Activated naive CD4-positive, alpha-beta T cell treated with anti-CD3 and anti-CD28 coated beads, Interleukin-2, amount 50 U/mL, for 16 hours (primary cell): ENCODE measurements at regions not wholly inside any gene's neighbourhood (a gene's known extent, or its start where the extent isn't known, plus 50 kb on each side); places are given as distances from the start of the nearest gene placed in this dataset.

Experiments used
- DNase-seq: peaks from one replicate; pipeline ENCODE4 v3.0.0-alpha.2; 2020

GRCh38 chr13:106996867-106997618, 429.1 kb upstream of the ARGLU1 start:
- DNase-seq: no peak

DNA sequence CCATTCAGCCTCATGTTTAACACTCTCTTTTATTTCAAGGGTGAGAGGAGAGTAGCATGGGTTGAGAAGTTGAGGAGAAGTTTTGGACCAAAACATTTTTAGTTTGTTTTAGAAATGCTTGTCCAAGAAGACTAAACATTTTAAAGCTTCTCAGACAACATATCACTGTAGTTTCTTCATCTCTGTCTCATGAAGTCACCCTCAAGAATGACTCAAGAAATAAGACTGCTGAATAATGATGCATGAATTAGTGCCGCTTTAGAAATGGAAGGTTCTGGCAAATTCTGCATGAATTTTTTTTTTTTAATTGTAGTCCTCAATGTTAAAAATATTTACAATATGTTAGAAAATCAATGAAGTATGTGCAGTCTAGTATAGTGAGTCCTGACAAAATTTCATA, 422.7 kb upstream of the ARGLU1 start:
- DNase-seq: no peak

DNA sequence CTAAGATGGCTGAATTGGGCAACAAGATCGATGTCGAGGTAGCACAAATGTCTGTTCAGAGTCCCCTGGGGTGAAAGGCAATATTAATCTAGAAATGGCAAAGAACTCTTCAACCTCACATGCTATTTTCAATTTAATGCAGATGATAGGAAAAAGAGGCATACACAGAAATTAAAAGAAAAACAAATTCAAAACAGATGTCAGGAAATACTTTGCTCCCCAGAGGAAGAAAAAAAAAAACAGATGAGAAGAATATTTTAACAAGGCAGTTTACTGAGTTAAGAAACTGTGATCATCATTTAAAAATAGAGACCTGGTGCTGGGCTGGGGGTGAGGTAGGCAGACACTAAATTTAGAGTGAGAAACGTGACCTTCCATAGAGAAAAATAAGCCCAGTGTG, 421.9 kb upstream of the ARGLU1 start:
- DNase-seq: no peak

GRCh38 chr13:106987427-106987785, 419.5 kb upstream of the ARGLU1 start:
- no peak for DNase-seq

DNA sequence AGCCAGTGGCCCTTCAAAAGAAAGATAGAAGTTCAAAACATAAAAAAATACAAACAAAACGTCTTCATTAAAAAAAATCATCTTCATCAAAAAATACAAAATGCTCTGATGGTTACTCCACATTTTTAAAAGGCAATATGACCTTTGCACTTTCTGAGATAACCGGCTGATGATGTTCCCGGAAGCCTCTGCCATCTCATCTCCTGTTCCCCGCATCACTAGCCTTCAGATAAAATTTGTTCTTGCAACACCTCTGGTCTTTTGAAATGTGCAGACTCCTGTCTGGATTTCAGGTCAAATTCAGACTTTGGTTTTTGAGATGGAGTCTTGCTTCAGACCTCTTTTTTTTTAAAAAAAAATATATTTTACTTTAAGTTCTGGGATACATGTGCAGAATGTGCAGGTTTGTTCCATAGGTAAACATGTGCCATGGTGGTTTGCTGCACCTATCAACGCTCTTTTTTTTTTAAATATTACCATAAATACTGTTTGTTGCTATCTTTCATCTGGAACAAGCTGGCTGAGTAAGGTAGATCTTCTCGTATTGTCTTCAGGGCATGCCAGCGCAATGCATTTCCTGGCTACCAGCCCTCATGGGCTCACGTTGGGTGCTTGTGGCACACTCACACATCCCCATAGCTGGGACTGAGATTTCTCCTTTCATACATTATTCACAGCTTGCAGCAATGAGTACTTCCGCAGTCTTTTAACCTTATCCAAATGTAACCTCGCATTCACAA, 418.9 kb upstream of the ARGLU1 start:
- DNase-seq: no peak

- no peak for DNase-seq
Measured at GRCh38 chr13:106986033-106986484, 418.1 kb upstream of the ARGLU1 start.

GRCh38 chr13:106985481-106985880, 417.5 kb upstream of the ARGLU1 start:
- no peak for DNase-seq

DNA sequence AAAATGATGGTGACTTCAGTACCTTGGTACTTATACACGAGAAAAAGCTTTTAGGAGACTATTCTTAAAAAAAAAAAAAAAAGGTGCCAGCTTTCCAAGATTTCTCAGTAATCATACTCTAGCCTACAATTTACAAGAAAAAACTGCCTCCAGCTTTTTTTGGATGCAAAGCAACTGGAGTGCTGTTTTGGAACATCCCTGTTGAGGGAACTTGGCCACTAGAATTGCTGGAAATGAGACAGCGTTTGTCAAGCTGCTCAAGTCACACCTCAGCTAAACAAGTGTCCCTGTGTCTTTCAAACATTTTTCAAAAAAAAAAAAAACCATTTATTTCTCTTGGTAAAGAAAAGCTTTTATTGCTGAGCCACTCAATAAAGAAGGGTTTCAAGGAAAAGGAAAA, 413.1 kb upstream of the ARGLU1 start:
- no peak for DNase-seq

GRCh38 chr13:106967391-106967790, 399.5 kb upstream of the ARGLU1 start:
- no peak for DNase-seq

DNA sequence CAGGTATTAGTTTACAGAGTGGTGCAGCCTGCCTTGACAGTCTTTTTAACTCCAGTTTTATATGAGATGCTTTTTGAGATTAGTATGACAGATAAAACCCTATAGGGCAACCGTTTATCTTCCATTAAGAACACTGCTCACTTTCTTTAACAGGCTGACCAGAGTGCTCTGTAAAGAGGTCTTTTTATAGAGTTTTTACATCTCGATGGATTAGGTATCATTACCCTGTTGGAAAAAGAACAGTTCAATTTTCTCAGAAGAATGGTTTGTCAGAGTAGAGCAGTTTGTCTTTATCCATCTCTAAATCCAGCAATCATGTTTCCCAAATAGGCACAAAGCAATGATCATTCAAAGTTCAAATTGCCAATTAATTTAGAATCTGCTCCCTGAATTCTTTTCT, 395.2 kb upstream of the ARGLU1 start:
- DNase-seq: no peak

- no peak for DNase-seq
Measured at GRCh38 chr13:106961651-106962050, 393.7 kb upstream of the ARGLU1 start.

DNA sequence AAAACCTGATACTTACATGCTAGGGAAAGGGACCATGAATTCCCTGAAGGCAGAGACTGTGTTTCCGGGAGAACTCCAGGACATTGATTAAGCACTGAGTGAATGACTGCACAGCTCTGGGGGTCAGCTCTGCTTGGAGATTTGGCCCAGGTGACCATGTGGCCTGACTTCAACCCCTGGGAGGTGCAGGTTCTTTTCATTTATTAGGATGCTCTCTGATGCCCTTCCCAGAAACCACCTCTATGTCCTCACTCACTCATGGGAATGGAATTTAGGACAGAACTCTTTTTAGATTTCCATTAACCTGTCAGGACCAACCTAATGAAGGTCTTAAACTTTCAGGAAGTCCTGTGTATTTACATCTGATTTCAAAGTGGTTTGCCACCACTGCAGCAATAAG, 393.3 kb upstream of the ARGLU1 start:
- DNase-seq: no peak

GRCh38 chr13:106958621-106959048, 390.7 kb upstream of the ARGLU1 start:
- no peak for DNase-seq

DNA sequence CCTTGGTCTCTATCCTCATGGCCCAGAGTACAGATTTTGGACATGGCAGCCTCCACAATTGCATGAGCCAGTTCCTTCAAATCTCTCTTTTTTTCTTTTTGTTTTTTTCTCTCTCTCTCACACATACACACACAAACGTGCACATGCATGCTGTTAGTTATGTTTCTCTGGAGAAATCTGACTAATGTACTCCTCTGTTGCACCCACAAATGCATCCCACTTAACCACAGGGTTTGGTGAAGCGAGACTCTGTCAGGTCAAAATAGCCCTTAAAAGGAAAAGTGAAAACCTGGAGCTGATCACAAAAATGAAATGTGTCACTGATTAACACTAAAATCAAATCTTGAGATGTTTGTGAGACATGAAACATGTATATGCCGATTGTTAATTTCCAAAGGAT, 374.6 kb upstream of the ARGLU1 start:
- no peak for DNase-seq

DNA sequence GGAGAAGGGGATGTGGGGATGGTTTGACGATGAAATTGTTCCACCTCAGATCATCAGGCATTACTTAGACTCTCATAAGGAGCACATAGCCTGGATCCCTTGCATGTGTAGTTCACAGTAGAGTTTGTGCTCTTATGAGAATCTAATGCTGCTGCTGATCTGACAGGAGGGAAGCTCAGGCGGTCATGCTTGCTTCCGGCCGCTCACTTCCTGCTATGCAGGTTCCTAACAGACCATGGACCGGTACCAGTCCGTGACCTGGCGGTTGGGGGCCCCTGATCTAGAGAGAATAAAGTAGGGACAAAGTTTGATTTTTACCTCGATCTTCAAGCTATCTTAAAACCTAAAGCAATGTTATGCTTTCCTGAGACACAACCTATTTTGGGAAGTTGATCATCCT, 373.8 kb upstream of the ARGLU1 start:
- no peak for DNase-seq

DNA sequence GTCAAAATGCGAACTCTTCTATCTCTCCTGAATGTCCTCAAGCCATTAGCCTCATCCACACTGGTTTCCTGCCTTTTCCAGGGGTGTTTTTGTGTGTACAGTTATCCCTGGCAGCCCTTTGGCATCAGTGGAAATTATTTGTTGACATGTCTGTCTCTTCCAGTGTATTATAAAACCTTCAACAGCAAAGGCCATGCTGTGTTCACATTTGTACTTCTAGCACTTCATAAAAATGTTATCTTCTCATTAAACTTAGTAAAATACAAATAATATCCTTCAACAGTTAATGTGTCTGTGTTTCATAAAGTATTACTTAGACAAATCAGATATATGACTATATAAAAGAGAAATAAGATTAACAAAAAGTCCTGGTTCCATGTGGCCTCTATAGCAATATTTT, 359.5 kb upstream of the ARGLU1 start:
- no peak for DNase-seq

DNA sequence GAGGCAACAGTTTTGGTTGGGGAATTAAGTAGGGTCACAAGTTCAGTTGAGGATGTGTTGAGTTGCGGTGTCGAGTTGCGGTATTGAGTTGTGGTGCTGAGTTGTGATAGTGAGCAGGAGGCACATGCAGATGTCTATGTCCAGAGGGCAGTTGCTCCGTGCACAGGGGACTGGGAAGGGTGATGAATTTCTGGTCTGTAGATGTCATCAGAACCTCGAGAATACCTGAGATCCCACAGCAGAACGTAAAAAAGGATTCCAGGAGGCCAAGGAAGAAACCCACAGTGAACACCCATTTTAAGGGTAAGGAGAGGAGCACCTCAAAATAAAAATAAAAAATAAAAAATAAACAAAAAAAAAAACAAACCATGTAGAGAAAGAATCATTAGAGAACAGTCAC, 354.4 kb upstream of the ARGLU1 start:
- DNase-seq: no peak

DNA sequence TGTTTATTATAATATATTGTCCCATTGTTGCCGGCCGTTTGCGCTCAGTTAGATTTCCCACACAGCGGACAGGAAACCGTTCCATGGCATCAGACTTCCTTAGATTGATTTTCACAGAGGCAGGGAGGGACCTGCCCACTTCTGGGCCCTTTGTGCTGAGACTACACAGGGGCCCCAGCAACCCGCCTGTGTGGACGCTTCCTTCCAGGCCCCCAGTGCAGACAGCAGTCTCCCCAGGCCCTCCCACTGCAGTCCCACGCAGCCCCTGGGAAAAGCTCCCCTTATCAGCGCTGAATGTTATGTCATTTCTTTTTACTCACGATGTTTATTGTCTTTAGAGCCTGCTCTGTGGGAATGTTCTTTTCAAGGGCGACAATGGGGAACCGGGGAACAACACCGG, 351.7 kb upstream of the ARGLU1 start:
- DNase-seq: no peak

DNA sequence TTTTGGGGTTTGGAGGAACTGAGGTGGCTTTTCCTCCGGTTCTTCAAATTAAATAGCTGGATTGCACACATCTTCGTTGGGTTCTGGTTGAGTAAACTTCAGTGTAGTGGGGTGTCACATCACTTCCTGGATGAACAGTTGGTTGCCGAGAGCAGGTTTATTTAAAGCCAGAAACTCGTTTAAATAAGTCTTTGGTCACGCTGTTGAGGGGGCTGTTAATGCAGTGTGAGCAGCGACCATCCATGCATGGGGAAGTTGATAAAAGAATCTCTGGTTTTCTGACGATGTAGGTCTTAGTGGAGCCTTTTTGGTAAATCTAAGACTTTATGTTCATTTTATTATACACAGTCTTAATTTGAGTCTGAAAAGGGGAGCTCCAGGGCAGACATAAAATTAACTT, 351.2 kb upstream of the ARGLU1 start:
- DNase-seq: no peak

DNA sequence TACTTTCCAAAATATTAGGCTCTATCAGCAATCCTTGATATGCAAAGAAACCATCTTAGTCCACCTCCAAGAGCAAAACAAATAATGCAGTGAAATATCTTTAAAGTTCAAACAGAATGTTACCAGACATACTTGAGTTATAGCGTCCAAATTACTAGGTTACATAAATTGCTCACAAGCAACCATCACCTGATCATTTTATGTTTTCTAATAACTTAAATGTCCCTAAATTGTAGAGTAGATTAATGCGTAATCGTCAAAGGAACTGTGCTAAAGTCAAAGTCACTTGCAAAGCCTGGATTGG, 350.6 kb upstream of the ARGLU1 start:
- DNase-seq: no peak

DNA sequence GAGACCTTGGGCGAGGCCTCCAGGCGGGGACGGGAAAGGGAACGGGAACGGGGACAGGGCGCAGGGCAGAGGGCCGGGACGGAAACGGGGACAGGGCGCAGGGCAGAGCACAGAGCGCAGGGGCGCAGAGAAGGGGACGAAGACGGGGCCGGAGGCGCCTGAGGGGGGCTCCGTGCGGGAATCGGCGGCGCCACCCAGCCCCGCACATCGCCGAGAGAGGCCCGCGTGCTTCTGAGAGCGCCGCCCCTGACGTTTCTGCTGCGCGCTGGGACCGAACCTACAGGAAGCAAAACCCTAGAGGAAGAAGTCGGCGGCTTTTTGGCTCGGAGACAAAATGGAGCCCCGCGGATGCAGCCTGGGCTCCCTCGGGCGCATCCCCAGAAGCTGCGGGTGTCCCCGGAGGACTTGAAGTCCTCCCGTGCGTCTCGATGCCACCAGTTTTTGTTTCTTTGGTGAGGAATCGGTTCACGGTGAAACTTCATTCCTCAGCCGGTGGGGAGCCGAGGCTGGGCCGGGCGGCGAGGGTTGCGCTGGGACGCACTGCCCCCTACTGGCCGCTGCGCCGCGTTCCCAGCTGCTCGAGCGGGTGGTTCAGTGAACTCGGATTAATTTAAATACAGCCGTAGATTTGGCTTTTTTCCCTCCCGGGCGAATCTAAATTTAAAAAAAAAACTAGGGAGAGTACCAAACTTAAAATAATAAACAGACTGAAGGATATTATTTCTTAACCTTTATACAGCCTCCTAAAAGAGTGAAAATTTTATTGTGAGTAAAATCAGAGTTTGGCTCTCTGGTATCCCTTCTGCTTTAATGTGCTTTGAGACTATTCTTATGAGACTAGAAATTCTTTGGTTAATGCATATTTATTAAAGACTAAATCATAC, 350.0 kb upstream of the ARGLU1 start:
- DNase-seq: peak; percentile 68

- DNase-seq: no peak
Measured at GRCh38 chr13:106917024-106917571, 349.2 kb upstream of the ARGLU1 start.

DNA sequence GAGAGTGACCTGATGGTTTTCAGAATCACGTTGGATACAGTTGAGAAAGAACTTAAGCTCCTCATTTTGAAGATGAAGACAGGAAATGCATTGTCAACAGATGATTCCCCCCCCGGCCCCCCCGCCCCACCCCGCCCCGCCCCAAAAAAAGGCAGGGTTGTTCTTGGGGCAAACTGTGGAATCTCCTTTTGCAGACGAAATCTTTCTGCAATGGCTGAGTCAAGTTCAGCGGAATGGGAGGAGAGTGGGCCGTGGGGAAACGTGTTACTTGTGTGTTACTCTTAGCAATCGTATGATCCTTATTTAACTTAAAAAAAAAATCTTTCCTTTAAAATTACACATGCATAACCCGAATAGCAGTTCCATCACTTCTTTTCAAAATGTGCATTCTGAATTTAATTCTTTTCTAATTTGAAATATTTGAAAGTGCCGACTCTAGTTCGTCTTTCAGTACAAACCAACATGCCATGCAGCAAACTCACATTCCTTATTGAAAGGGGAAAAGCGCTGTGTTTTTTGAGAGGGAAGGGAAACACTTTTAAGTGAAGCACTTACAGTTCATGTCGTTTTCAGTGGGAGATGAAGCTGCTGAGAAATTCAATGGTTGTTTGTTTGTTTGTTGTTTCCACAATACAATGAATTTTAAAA, 348.5 kb upstream of the ARGLU1 start:
- DNase-seq: no peak
